LoVo (cell line): ENCODE measurements at regions not wholly inside any gene's neighbourhood (a gene's known extent, or its start where the extent isn't known, plus 50 kb on each side); places are given as distances from the start of the nearest gene placed in this dataset.

Experiments used
- DNase-seq: peaks from one replicate; pipeline ENCODE4 v3.0.0-alpha.2; 2016; ENCODE audit warnings: low spot score

DNA sequence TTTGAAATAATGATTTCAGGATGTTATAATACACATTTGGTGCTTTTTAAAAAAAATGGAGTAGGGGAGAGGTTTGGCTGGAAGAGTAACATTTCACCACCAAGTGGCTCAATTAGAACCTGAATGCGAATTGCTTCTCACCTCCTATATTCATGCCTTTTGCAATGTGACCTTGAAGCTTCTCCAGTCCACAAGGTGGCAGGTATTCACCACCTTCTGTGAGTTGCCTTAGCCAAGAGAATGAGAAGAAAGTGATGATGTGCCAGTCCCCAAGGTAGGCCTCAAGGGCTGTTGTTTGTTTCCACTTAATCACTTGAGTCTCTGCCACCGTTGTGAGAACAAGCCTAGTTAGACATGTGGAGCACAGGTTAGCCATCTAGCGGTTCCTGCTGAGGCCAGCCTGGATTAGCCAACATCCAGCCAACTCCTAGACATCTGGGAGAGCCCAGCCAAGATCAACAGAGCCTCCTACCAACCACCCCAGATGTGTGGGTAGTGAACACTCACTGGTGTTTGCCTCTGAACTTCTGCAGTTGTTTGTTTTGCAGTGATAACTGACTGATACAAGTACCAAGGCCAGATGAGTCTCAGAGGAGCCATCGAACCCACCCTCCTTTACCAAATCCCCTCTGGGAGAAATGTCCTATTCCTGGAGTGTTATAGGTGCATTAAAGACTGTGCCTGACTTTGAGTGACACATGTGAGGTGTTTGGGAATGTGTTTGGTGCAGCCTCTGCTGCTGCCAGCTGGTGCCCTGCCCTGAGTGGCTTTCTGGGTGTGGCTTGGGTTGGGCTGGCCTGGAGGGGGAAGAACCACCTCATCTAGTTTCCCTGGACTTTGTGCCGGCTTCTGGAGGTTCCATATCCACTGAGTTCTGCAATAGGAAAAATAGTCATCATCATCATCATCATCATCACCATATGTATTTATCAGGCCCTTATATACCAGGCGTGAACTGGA is 132.5 kb upstream of the RFLNA start:
- peak; percentile 15 for DNase-seq

DNA sequence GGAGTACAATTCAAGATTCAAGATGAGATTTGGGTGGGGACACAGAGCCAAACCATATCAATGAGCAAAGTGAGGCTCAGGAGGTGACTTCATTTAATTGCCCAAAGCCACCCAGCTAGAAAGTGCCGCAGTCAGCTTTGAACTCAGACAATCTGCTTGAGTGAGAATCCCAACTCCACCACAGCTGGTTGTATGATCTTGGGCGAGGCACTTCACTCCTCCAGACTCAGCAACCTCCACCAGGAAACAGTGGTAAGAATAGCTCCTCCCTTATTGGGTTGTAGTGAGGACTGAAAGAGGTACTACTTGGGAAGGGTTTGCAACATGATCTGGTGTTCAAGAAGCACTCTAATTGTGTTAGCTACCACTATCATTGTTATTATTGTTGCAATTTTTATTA is 129.2 kb upstream of the RFLNA start:
- DNase-seq, result no peak

DNA sequence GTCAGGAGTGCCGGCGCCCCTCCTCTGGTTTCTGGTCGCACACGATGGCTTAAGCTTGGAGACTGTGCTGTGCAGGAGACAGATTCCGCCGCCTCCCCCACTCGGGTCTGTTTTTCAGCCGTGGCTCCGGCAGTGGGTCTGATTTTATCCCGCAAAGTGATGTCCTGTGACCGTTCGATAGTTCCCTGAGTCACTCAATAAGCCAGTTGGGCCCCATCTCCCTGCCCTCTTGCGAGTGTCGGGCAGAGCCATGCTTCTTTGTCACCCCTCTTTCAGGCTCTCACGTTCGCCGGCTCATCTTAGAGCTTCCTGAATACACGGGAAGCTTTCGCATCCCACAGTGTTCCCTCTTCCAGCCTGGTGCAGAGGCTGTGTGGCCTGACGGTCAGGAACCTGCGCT is 127.8 kb upstream of the RFLNA start:
- DNase-seq, result no peak

DNA sequence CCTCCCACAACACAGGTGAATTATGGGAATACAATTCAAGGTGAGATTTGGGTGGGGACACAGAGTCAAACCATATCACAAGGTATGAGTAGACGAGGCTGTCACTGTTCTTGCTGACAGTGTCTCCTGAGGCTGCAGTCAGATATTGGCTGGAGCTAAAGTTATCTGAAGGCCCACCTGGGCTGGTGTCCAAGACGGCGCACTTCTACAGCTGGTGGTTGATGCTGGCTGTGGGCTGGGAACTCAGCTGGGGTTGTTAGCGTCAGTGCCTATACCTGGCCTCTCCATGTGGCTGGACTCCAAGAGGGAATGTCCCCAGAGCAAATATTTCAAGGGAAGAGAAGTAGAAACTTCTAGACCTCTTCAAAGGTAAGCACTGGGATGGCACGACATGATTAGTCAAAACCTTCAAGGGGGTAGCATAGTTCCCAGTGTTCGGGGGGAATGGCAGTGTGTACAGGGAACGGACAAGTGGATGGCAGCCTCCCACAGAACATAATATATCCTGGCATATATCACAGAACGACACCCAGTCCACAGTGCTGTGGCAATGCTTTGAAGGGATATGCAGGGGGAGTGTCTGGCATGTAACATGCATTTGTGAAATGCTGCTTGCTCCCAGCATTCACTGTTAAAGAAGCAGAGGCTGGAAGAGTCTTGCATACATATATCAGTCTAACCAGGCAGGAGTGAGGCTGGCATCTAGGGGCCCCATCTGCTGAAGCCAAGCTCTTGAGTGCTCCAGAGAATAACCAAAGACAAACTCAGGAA is 126.7 kb upstream of the RFLNA start:
- DNase-seq, result no peak

DNA sequence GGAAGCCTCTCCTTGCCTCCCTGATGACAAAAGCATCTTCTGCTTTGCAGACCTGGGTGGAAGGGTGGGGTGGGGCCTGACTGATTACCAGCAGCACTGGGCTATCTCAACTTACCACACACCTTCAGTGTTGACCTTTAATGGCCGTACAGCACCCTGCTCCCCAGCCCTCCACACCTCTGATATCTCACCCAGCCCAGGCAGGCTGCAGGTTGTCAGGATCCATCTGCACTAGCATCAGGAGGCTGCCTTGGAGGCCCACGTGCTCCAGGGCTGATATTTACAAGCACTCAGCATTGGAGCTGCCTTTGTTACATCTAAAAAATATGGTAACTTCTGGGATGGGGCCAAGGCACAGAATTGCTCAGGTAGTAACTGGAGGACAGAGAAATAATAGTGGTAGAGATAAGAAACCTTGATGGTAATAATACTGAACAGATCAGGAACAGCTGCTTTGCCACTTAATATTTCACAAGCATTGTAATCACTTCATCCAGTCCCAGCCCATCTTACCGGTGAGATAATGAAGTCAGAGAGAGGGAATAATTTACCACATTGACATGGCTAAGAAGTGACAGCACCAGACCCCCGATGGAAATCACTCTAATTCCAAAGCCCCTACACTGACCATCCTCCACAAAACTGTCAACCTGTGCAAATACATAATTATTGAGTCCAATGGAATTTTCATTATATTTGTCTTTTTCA is 125.2 kb upstream of the RFLNA start:
- no peak for DNase-seq

DNA sequence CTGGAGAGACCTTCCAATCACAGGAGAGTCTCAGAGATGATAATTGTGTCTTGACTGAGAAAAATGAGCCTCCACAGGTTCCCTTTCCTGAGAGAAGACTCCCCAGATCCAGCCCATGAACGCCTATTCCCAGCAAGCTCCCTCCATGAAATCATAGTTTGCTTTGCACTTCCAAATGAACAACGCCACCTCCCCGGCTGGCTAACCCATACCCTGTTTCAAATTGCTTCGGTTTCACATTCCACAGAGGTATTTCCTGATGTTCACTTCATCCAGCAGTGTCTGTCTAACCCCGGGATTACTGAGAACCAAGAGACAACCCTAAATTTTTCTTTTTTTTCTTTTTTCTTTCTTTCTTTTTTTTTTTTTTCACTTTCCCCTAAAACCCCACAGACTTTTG is 124.1 kb upstream of the RFLNA start:
- DNase-seq, result no peak

DNA sequence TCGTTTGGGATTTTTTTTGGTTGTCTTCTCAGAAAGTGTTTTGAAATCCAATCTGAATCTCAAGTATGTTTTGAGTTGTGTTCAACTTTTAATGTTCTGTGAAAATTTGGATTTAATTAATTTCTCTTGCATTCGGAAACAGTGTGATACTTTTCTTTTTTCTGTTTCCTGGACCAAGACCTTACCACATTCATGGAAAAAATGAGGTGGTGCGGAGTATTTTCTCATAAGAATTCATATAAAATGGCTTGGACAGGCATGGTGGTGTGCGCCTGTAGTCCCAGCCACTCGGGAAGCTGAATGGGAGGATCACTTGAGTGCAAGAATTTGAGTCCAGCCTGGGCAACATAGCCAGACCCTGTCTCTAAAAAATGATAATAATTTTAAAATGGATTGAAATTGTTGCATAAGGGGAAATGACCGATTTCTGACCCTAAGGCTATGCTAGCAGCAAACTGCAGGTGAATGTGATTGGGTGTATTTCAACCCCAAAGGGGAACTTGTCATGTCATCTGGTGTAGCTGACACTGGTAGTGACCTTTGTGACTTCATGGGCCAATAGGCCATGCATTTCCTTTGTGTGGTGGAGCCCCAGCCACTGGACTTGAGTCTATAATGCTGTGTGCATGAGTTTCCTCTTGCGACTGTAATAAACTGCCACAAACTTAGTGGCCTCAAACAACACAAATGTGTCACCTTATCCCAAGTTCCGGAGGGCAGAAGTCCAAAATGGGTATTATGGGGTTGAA is 123.5 kb upstream of the RFLNA start:
- DNase-seq, result no peak

DNA sequence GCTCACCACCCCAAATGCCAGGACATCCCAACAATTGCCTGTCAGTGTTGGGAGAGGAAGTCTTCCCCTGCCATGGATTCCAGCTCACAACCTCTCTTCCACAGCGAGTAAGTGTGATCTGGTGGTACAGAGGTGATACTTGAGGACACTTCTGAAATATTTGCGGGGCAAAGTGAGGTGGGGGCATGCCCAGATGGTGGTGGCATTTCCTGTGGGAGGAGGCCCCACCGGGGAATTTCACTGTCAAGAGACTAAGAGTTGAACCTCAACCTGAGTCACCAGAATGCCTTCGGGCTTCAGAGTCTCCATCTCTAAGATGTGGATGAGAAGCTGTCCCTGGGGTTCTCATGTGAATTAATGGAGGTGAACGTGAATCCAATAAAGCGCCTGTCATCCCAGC is 122.3 kb upstream of the RFLNA start:
- no peak for DNase-seq

DNA sequence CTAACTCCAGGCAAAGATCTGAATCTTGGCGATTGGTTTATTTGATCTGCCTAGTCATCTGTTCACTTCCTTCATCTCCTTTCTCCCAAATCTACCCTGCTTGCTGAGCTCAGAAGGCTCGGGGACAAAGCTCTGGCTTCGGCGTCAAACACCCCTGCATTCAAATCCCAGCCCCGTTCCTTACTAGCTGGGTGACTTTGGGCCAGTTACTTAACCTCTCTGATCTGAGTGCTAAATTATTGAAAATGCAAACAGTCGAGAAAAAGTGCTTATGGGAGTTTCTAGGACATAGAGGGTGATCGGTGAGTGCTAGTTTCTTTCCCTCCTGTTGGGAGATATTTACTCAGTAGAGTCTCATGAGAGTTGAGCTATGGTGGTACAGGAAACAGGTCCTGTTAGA is 121.2 kb upstream of the RFLNA start:
- no peak for DNase-seq

DNA sequence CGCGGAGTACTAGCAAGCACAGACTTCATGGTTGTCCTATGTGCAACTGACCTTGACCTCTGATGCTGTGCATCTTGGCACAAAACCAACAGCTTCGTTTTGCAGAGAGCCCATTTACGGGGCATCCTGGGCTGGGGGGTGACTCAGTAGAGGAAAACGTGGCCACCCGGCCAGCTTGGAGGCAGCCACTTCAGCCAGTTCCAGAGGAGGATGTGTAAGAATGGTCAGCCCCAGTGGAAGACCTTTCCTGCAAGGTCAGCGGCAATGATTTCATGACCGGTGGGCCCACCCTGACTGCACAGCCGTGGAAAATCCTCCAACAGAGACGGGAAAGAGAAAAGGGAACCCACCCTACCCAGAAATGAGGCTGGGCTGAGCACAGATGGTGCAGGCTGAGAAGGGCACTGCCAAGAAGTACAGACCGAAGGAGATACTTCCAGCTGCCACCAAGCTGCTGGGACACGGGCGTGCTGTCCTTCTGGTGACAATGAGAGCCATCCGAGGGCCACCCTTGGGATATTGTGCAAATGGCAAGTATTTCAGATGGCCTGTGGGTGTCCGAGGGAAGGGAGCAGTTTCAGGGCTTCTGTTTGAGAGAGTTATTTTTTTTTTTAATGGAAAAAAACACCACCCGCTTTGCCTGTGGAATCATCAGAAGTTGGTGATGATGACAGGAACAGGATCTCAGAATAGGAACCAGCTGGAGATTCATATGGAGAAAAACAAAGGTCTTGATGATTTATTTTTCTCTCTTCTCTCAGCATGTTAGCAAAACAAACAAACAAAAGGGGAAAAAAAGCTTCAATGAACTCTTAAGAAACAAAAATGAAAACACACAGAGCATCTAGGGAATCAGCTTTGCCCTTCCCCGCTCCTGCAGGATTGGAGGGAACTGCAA is 120.2 kb upstream of the RFLNA start:
- no peak for DNase-seq

DNA sequence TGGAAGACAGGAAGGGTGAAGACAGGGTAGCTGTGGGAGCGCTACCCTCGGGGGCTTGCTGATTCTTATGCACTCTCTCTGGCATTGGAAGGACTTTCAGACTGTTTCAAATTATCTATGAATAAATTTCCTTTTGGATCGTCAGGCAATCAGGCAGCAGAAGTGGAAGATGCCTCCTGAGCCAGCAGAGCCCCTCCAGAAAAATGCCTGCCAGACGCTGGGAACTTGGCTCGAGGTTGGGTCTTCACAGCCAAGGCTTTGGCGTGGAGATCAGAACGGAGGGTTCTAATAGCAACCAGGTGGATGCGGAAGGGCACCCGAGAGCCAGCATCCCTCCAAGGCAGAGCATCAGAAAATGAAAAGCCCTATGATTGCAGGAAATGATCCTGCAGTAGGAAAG is 119.2 kb upstream of the RFLNA start:
- no peak for DNase-seq

DNA sequence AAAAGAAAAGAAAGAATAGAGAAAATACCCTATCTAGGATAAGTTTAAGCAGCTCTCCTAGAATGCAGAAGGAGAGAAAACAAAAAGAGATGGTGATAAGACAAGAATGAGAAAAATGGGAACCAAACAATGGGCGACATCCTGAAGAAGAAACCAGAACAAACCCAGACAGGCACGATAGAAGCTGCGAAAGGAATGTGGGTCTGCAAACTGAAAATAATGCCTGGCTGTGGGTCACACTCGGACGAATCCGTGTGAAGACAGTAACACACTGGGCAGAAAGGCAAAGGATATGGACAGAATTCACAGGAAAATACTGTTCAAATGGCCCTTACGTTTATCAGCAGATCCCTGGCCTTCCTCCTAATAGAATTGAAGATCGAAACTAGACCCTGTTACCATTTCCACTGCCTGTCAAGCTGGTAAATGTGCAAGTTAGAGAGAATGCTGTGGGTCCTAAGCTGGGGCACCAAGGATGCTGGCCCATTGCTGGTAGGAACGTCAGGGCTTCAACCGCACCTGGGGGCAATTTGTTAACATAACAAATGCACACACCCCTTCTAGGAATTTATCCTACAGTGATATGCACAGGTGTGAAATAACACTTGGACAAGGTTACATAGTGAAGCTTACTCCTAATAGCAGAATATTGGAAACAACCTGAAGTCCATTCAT is 117.5 kb upstream of the RFLNA start:
- no peak for DNase-seq

DNA sequence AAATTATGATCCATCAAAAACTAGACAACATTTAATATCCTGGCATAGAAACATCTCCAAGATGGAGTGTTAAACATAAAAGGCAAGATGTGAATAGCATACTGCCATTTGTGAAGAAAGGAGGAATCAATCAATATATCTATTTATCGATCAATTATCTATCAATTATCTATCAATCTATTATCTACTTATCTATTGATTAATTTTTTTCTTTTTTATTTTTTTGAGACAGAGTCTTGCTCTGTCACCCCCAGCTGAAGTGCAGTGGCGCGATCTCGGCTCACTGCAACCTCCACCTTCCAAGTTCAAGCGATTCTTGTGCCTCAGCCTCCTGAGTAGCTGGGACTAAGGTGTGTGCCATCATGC is 117.0 kb upstream of the RFLNA start:
- no peak for DNase-seq

DNA sequence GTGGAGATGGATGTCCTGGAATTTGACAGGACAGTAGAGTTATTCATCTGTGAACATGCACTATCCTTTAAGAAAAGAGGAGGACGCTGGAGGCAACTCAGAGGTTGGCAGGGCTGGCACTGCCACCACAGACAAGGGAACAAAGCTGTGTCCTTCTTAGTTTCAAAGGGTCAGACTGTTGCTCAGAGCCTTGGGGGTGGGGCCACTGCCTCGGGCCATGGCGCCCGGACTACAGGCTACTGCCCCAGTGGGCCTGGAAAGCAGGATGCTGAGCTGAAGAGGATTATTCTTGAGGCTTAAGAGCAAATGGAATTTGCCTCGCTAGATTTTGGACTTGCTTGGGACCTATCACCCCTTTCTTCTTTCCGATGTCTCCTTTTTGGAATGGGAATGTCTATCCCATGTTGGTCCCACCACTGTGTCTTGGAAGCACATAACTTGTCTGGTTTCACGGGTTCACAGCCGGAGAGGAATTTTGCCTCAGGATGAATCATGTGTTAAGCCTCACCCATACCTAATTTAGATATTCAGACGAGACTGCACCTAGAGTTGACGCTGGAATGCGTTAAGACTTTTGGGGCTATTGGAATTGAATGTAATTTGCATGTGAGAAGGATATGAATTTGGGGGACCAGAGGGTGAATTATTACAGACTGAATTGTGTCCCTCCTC is 114.8 kb upstream of the RFLNA start:
- no peak for DNase-seq

DNA sequence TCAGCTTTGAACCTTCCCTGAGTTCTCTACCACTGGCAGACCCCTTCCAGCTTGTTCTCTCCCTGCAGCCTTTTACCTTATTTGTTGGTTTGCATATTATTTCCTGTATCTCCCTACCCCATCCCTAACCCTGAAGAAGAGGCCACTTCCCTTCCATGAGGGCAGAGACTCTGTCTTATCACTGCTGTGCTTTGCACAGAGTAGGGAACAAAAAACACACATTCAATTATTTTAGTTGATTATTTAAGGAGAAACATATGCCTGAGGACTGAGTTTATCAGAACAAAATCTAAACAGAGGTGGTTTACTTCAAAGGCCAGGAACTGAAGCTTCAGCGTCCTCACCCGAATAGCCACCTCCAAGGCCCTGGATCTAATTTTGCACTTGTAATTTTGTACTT is 111.7 kb upstream of the RFLNA start:
- no peak for DNase-seq

DNA sequence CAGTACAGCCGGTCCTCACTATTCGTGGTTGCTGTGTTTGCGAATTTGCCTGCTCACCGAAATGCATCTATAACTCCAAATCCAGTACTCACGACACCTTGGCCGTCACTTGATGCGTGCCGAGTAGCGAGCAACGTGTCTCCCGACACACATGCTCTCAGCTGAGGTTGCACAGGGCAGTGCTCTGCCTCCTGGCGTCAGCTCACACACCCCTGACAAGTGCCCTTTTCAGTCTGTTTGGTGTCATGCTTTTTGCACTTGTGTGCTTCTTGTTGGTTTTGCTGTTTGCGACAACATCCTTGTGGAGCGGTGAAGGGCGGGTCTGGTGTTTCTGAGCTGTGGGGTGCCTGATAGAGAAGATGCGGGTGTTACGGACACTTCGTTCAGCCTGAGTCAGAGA is 110.4 kb upstream of the RFLNA start:
- DNase-seq, result no peak

DNA sequence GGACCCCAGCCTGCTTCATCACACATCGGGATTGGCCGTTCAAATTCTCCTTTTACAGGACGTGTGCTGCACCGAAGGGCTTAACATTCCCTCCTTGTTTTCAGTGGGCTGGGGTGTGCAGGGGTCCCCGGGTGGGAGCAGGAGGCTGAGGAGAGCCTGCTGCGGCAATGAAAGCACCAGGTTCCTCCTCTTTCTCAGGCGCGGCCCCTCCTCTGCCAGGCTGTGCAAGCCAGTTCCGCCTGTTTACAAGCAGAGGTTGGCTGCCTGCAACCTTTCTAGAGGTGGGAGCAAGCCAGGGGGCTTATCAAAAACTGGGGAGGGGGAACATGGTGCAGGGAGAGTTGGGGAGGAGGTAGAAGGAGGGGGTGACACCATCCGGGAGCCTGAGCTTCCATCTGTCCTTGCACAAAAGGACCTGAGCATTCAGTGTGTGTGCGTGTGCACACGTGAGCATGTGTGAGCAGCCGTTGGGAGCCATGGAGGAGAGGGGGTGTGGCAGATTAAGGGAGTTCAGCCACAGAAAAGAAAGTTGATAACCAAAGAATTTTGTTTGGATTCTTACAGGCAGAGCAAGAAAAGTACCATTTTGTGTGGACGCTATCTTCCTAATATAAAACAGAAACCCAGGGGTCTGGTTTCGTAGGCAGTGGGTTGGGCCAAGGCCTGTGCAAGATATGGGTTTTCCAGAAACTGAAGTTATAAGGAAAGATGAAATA is 108.8 kb upstream of the RFLNA start:
- no peak for DNase-seq

DNA sequence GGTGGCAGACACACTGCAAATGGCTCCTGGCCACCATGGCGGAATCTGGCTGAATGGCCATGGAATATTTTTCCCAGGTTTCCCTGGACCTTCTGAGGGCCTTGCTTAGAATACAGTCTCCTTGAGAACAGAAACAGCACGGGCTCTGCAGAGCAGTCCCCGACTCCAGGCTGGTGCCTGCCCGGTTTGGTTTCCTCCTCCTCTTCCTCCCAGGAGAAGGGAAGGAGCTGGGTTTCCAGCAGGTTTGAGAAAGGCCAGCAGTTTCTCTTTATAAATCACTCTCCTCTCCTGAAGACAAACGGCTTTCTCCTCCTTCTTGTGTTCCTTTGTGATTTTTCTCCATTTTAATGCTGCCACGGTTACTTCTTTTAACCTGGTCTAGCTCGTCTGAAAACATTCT is 106.8 kb upstream of the RFLNA start:
- DNase-seq, result no peak
